Progenitor cell of endocrine pancreas (in vitro differentiated cells): ENCODE measurements at regions not wholly inside any gene's neighbourhood (a gene's known extent, or its start where the extent isn't known, plus 50 kb on each side); places are given as distances from the start of the nearest gene placed in this dataset.

Source experiments
- DNase-seq: peaks from one replicate; pipeline ENCODE4 v3.0.0; 2021; ENCODE audit warnings: low spot score; ENCODE audit not compliant: unreplicated experiment
- H3K27ac Mint-ChIP-seq: 2 replicates; pipeline ENCODE4 v1.8.0; 2021; ENCODE audit warnings: mild to moderate bottlenecking, moderate library complexity, mixed read lengths
- H3K27me3 Mint-ChIP-seq: 2 replicates; pipeline ENCODE4 v1.8.0; 2021; ENCODE audit warnings: mixed read lengths
- H3K36me3 Mint-ChIP-seq: 2 replicates; pipeline ENCODE4 v1.8.0; 2022; ENCODE audit warnings: mixed read lengths; ENCODE audit not compliant: insufficient read depth
- H3K4me1 Mint-ChIP-seq: 2 replicates; pipeline ENCODE4 v1.8.0; 2021; ENCODE audit warnings: low read depth, mixed read lengths
- H3K4me3 Mint-ChIP-seq: 2 replicates; pipeline ENCODE4 v1.8.0; 2021; ENCODE audit warnings: low read depth, mild to moderate bottlenecking, moderate library complexity, mixed read lengths
- H3K9me3 Mint-ChIP-seq: 2 replicates; pipeline ENCODE4 v1.8.0; 2021; ENCODE audit warnings: low read depth, mixed read lengths
- TF ChIP-seq, protein P1 (sequence below): fragments of 200-600 bp; sonication (generic); IDR thresholded peaks from one replicate; pipeline ENCODE4 v1.5.0; 2021; ENCODE audit warnings: antibody characterized with exemption, mild to moderate bottlenecking; ENCODE audit not compliant: unreplicated experiment

DNA sequence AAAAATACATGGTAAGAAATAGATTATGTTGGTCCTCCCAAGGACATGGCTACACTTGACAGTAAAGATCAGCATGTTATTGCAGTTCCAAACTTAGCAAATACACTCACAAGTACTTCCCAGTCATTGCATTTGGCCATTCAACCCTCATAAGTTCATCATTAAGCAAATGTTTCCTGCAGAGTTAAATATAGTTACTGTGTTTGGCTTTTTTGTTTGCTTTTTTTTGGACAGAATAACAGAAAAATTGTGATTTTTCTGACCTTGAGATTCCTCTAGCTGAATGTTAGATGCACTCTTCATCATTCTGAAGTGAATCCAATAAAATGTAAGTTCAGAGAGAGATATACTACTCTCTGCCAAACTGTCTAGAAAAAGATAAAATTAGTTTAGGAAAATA lies 295.3 kb downstream of the GPD2 start:
- DNase-seq = no peak
- Mint-ChIP-seq H3K27me3 (peaks cover 11% of the 10 kb centered on the region), H3K4me3 (no peak overlapping the region), H3K4me1 (peaks cover 8% of the 10 kb centered on the region), H3K27ac (no peak overlapping the region), H3K9me3 (peaks cover 7% of the 10 kb centered on the region), H3K36me3 (no peaks in the 10 kb centered on the region)
- TF ChIP-seq, protein P1, sequence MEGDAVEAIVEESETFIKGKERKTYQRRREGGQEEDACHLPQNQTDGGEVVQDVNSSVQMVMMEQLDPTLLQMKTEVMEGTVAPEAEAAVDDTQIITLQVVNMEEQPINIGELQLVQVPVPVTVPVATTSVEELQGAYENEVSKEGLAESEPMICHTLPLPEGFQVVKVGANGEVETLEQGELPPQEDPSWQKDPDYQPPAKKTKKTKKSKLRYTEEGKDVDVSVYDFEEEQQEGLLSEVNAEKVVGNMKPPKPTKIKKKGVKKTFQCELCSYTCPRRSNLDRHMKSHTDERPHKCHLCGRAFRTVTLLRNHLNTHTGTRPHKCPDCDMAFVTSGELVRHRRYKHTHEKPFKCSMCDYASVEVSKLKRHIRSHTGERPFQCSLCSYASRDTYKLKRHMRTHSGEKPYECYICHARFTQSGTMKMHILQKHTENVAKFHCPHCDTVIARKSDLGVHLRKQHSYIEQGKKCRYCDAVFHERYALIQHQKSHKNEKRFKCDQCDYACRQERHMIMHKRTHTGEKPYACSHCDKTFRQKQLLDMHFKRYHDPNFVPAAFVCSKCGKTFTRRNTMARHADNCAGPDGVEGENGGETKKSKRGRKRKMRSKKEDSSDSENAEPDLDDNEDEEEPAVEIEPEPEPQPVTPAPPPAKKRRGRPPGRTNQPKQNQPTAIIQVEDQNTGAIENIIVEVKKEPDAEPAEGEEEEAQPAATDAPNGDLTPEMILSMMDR = no peak

DNA sequence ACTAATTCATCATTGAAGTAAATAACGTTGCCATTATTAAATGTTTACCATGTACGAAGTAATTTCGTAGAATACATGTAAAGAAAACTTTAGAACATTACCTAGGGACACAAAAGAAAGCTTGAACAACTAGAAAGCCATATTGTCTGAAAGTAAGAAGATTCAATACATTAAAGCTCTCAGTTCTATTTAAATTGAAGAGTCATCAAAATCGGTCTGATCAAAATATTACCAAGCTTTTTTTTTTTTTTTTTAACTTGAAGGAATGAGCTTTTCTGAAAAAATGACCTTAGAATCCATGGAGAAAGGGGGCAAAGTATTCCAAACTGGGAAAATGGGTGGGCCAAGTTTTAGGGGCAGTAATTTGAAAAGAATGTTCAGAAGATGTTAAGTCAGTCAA lies 300.8 kb downstream of the GPD2 start:
- no peak for DNase-seq
- H3K27ac Mint-ChIP-seq = no peak overlapping the region
- peaks cover 3% of the 10 kb centered on the region for H3K4me1 Mint-ChIP-seq
- H3K36me3 Mint-ChIP-seq = no peaks in the 10 kb centered on the region
- TF ChIP-seq, protein P1 = no peak
- no peaks in the 10 kb centered on the region for H3K9me3 Mint-ChIP-seq
- no peak overlapping the region for H3K4me3 Mint-ChIP-seq
- H3K27me3 Mint-ChIP-seq = peaks cover 43% of the 10 kb centered on the region

DNA sequence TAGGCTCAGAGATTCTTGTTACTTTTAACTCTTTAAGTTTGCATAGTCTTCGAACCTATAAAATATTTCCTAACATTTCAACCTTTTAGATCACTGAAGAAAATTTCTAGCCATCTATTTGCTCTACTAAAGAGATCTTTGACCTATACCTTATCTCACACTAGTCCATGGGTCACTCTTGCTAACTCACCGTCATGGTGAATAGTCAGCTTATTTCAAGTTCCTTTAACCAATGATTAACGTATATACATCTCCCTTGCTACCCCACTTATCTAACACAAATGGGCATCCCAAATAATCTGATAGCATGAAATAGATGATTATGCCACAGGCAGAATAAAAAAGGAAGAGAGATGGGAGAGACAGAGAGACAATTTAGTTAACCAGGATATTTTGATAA lies 303.1 kb downstream of the GPD2 start:
- DNase-seq = no peak
- H3K36me3 Mint-ChIP-seq = no peaks in the 10 kb centered on the region
- no peak overlapping the region for H3K4me3 Mint-ChIP-seq
- H3K27ac Mint-ChIP-seq = no peak overlapping the region
- H3K9me3 Mint-ChIP-seq = no peaks in the 10 kb centered on the region
- H3K27me3 Mint-ChIP-seq = peaks cover 48% of the 10 kb centered on the region
- H3K4me1 Mint-ChIP-seq = peaks cover 8% of the 10 kb centered on the region
- TF ChIP-seq, protein P1 = no peak

DNA sequence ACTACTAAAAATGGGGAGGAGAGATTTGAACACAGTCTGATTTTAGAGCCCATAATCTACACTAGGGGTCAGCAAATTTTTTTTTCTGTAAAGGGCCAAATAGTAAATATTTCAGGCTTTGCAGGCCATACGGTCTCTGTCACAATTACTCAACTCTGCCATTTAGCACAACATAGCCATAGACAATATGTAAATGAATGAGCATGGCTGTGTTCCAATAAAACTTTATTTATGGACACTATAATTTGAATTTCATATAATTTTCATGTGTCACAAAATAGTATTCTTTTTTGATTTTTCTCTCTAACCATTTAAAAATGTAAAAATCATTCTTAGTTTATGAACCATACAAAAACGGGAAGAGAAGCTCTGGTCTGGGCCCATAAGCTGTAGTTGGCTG lies 309.4 kb downstream of the GPD2 start:
- TF ChIP-seq, protein P1 = no peak
- Mint-ChIP-seq H3K36me3 (no peaks in the 10 kb centered on the region), H3K4me3 (no peak overlapping the region), H3K9me3 (no peaks in the 10 kb centered on the region), H3K4me1 (peaks cover 22% of the 10 kb centered on the region), H3K27me3 (peaks cover 34% of the 10 kb centered on the region), H3K27ac (no peak overlapping the region)
- no peak for DNase-seq

DNA sequence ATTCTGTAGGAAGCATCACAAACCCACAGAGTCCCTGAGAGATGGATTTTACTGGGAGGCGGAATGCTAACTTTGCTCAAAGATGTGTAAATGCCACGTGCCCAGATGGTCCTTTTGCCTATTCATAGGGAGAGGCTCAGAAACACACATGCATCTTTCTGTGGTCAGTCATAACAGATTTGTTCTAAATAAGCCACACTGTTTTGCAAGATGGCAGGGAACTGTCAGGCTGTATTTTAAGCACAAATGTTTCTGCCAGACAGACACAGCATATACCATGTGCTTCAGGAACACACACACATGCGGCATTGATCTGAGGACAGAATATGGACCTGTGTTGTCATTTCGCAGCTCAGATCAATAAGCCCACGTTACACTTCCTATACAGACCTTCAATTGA lies 312.0 kb downstream of the GPD2 start:
- DNase-seq = no peak
- TF ChIP-seq, protein P1 = no peak
- no peaks in the 10 kb centered on the region for H3K9me3 Mint-ChIP-seq

More for the DNA sequence above, 312.0 kb downstream of the GPD2 start:
- H3K4me3 Mint-ChIP-seq = no peak overlapping the region
- H3K36me3 Mint-ChIP-seq = no peaks in the 10 kb centered on the region
- H3K27me3 Mint-ChIP-seq = peaks cover 34% of the 10 kb centered on the region
- H3K27ac Mint-ChIP-seq = no peak overlapping the region
- peaks cover 21% of the 10 kb centered on the region for H3K4me1 Mint-ChIP-seq
